PFSK-1 (cell line): ENCODE measurements at regions not wholly inside any gene's neighbourhood (a gene's known extent, or its start where the extent isn't known, plus 50 kb on each side); places are given as distances from the start of the nearest gene placed in this dataset.

Experiments
- POLR2AphosphoS5 ChIP-seq: IDR thresholded peaks from 2 replicates; pipeline ENCODE4 v1.6.1; 2012; ENCODE audit warnings: low read depth, mild to moderate bottlenecking, control low read depth, low read length, moderate library complexity
- TAF1 ChIP-seq: IDR thresholded peaks from 2 replicates; pipeline ENCODE4 v1.6.1; 2012; ENCODE audit warnings: low read length, control low read depth, borderline replicate concordance; ENCODE audit not compliant: insufficient read depth

DNA sequence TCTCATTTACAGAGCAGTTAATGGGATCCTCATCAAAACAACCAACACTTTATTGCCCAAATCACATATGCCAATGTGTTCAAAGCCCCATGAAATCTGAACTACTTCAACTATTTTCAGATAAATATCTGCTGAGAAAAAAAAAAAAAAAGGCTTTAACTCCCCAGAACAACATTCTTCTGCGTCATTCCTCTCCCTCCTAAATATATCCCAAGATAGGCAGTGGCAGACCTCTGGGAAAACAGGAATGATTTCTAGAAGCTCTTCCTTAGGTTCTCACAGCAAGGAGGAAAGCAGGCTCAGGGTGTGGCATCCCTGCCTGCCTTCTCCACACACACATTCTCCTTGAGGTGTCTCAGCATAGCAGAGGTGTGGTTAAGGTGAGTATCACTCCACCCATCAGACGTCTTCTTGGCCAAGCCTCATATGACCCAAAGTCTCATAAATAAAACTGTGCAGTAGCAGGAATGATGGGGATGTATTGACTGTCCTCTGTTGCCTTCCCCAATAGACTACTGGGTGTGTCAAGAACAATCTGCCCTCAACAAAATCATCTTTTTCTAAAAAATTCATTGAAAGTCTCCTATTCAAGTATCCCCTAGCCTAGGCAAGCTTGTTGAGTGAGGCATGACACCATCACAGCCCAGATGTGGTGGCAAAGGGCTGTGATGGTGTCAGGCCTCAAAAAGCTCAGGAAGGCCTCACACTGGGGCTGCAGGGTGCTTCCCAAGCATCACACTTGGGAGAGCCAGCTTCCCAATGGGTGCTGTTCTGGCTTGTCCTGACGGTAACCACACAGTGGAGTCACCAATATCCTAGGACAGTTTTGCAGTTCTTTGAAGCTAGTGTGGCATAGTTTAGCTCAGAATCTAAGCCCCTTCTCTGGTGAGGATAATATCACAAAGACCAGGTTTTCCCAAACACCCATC lies 135.4 kb upstream of the SOX9 start:
- TF ChIP-seq POLR2AphosphoS5 (no peak), TAF1 (no peak)
